ENCODE measurements at regions not wholly inside any gene's neighbourhood (a gene's known extent, or its start where the extent isn't known, plus 50 kb on each side); places are given as distances from the start of the nearest gene placed in this dataset.

- no peak overlapping the region for H3K27ac Mint-ChIP-seq (ENCODE audit: unreplicated experiment)
These were observed 305.9 kb downstream of the GATA3 start for GRCh38 chr10:8360365-8360764.

GRCh38 chr10:8360814-8361509 lies 306.5 kb downstream of the GATA3 start:
- H4K20me1 ChIP-seq (ENCODE audit: insufficient read depth, low read length) = no peaks in the 10 kb centered on the region
- FAIRE-seq (no peak), DNase-seq (ENCODE audit: low read depth) (peak; percentile 82)
- no peak overlapping the region for H2AFZ ChIP-seq (ENCODE audit: low read depth, low read length)
- Mint-ChIP-seq H3K4me3 (ENCODE audit: unreplicated experiment) (no peak overlapping the region), H3K36me3 (ENCODE audit: low read depth, unreplicated experiment) (no peaks in the 10 kb centered on the region), H3K27me3 (ENCODE audit: low read depth, unreplicated experiment) (peaks cover 9% of the 10 kb centered on the region), H3K4me1 (ENCODE audit: low read depth, unreplicated experiment) (peaks cover 5% of the 10 kb centered on the region), H3K27ac (ENCODE audit: unreplicated experiment) (no peak overlapping the region), H3K9me3 (ENCODE audit: unreplicated experiment) (no peaks in the 10 kb centered on the region)
- H3K4me2 ChIP-seq (ENCODE audit: low read length) = no peak overlapping the region
- peaks cover 9% of the 10 kb centered on the region for H3K4me1 ChIP-seq (ENCODE audit: insufficient read depth, low read length)
- no peaks in the 10 kb centered on the region for H3K27me3 ChIP-seq (ENCODE audit: insufficient read depth, low read length)
- H3K4me3 ChIP-seq (ENCODE audit: insufficient read depth, low read depth, low read length) = no peak overlapping the region
- no peak overlapping the region for H3K27ac ChIP-seq (ENCODE audit: low read depth, low read length)
- no peak for TF ChIP-seq EZH2 (IDR thresholded peaks at IDR 0.05; ENCODE audit: insufficient read depth, low read length)
- no peak for TF ChIP-seq CTCF (IDR thresholded peaks at IDR 0.05; ENCODE audit: insufficient read depth, low read depth, low read length)
- no peaks in the 10 kb centered on the region for H3K9me3 ChIP-seq (ENCODE audit: insufficient read depth, low read depth, low read length)
- H3K9ac ChIP-seq (ENCODE audit: low read length) = no peak overlapping the region
- H3K79me2 ChIP-seq (ENCODE audit: insufficient read depth, low read length) = no peaks in the 10 kb centered on the region
- no peaks in the 10 kb centered on the region for H3K36me3 ChIP-seq (ENCODE audit: insufficient read depth, low read length)

More at GRCh38 chr10:8360365-8360764, 305.9 kb downstream of the GATA3 start:
- no peak overlapping the region for H2AFZ ChIP-seq (ENCODE audit: low read depth, low read length)
- Mint-ChIP-seq H3K9me3 (ENCODE audit: unreplicated experiment) (no peaks in the 10 kb centered on the region), H3K27me3 (ENCODE audit: low read depth, unreplicated experiment) (peaks cover 13% of the 10 kb centered on the region), H3K4me3 (ENCODE audit: unreplicated experiment) (no peak overlapping the region), H3K36me3 (ENCODE audit: low read depth, unreplicated experiment) (no peaks in the 10 kb centered on the region), H3K4me1 (ENCODE audit: low read depth, unreplicated experiment) (peaks cover 2% of the 10 kb centered on the region)
- H3K4me1 ChIP-seq (ENCODE audit: insufficient read depth, low read length) = peaks cover 7% of the 10 kb centered on the region
- H3K79me2 ChIP-seq (ENCODE audit: insufficient read depth, low read length) = no peaks in the 10 kb centered on the region
- no peak overlapping the region for H3K9ac ChIP-seq (ENCODE audit: low read length)
- no peaks in the 10 kb centered on the region for H3K9me3 ChIP-seq (ENCODE audit: insufficient read depth, low read depth, low read length)
- H3K36me3 ChIP-seq (ENCODE audit: insufficient read depth, low read length) = no peaks in the 10 kb centered on the region
- TF ChIP-seq EZH2 (IDR thresholded peaks at IDR 0.05; ENCODE audit: insufficient read depth, low read length) (no peak), CTCF (IDR thresholded peaks at IDR 0.05; ENCODE audit: insufficient read depth, low read depth, low read length) (no peak)
- H4K20me1 ChIP-seq (ENCODE audit: insufficient read depth, low read length) = no peaks in the 10 kb centered on the region
- H3K4me2 ChIP-seq (ENCODE audit: low read length) = no peak overlapping the region
- H3K27ac ChIP-seq (ENCODE audit: low read depth, low read length) = no peak overlapping the region
- no peak for FAIRE-seq
- no peaks in the 10 kb centered on the region for H3K27me3 ChIP-seq (ENCODE audit: insufficient read depth, low read length)
- no peak for DNase-seq (ENCODE audit: low read depth)
- H3K4me3 ChIP-seq (ENCODE audit: insufficient read depth, low read depth, low read length) = no peak overlapping the region

- no peaks in the 10 kb centered on the region for H3K36me3 ChIP-seq (ENCODE audit: insufficient read depth, low read length)
- H3K79me2 ChIP-seq (ENCODE audit: insufficient read depth, low read length) = no peaks in the 10 kb centered on the region
- no peaks in the 10 kb centered on the region for H3K27me3 ChIP-seq (ENCODE audit: insufficient read depth, low read length)
- no peak for TF ChIP-seq CTCF (IDR thresholded peaks at IDR 0.05; ENCODE audit: insufficient read depth, low read depth, low read length)
- no peak for TF ChIP-seq EZH2 (IDR thresholded peaks at IDR 0.05; ENCODE audit: insufficient read depth, low read length)
- H3K27me3 Mint-ChIP-seq (ENCODE audit: low read depth, unreplicated experiment) = peaks cover 7% of the 10 kb centered on the region
- no peak for FAIRE-seq
- DNase-seq (ENCODE audit: low read depth) = no peak
- H4K20me1 ChIP-seq (ENCODE audit: insufficient read depth, low read length) = no peaks in the 10 kb centered on the region
- no peak overlapping the region for H3K27ac Mint-ChIP-seq (ENCODE audit: unreplicated experiment)
- no peak overlapping the region for H3K27ac ChIP-seq (ENCODE audit: low read depth, low read length)
- H3K9ac ChIP-seq (ENCODE audit: low read length) = no peak overlapping the region
- H3K36me3 Mint-ChIP-seq (ENCODE audit: low read depth, unreplicated experiment) = no peaks in the 10 kb centered on the region
- no peak overlapping the region for H3K4me2 ChIP-seq (ENCODE audit: low read length)
- no peak overlapping the region for H3K4me3 ChIP-seq (ENCODE audit: insufficient read depth, low read depth, low read length)
- H3K4me3 Mint-ChIP-seq (ENCODE audit: unreplicated experiment) = no peak overlapping the region
- H3K4me1 ChIP-seq (ENCODE audit: insufficient read depth, low read length) = peaks cover 12% of the 10 kb centered on the region
- no peak overlapping the region for H2AFZ ChIP-seq (ENCODE audit: low read depth, low read length)
- no peaks in the 10 kb centered on the region for H3K9me3 ChIP-seq (ENCODE audit: insufficient read depth, low read depth, low read length)
- H3K4me1 Mint-ChIP-seq (ENCODE audit: low read depth, unreplicated experiment) = peaks cover 6% of the 10 kb centered on the region
- no peaks in the 10 kb centered on the region for H3K9me3 Mint-ChIP-seq (ENCODE audit: unreplicated experiment)
These were observed 307.0 kb downstream of the GATA3 start for GRCh38 chr10:8361510-8361844.
